Urinary bladder (tissue), 3 donors: ENCODE measurements at regions not wholly inside any gene's neighbourhood (a gene's known extent, or its start where the extent isn't known, plus 50 kb on each side); places are given as distances from the start of the nearest gene placed in this dataset.

Experiments
- DNase-seq: peaks from one replicate; pipeline ENCODE4 v3.0.0-alpha.2; 2015; ENCODE audit errors: extremely low spot score
- H3K27ac ChIP-seq: one replicate; pipeline ENCODE4 v1.5.1; 2013; ENCODE audit warnings: low read depth, mild to moderate bottlenecking, moderate library complexity
- H3K36me3 ChIP-seq: one replicate; pipeline ENCODE4 v1.6.1; 2013; ENCODE audit warnings: mild to moderate bottlenecking, moderate library complexity; ENCODE audit not compliant: insufficient read depth
- H3K4me1 ChIP-seq: one replicate; pipeline ENCODE4 v1.6.1; 2013; ENCODE audit warnings: mild to moderate bottlenecking, moderate library complexity; ENCODE audit not compliant: insufficient read depth
- H3K4me3 ChIP-seq: one replicate; pipeline ENCODE4 v1.5.1; 2013; ENCODE audit warnings: low read depth, low read length
- WGBS: extraction: QIAGEN DNeasy Blood & Tissue Kit; methylation state at CpG from one replicate; pipeline ENCODE4 v1.1.7; 2013; 5-methylcytosine and 5-hydroxymethylcytosine counted together
- donor health status: healthy with polysubstance abuse.
- donor health status: healthy.

GRCh38 chr20:17844133-17844429, 124.5 kb downstream of the SNX5 start:
- whole genome bisulfite sequencing, result 93% methylated on average over 1 of the region's 1 CpG
- Histone ChIP-seq H3K4me3 (no peak overlapping the region), H3K36me3 (no peaks in the 10 kb centered on the region), H3K4me1 (peaks cover 1% of the 10 kb centered on the region), H3K27ac (no peak overlapping the region)
- DNase-seq, result no peak

GRCh38 chr20:17843246-17844132, 125.1 kb downstream of the SNX5 start:
- H3K27ac ChIP-seq, result peak overlapping the region; percentile 62
- DNase-seq, result peak; percentile 32
- H3K4me3 ChIP-seq, result no peak overlapping the region
- no peaks in the 10 kb centered on the region for H3K36me3 ChIP-seq
- WGBS, result 58% methylated on average over 14 of the region's 14 CpGs
- H3K4me1 ChIP-seq, result peaks cover 1% of the 10 kb centered on the region

GRCh38 chr20:17841751-17842215, 126.8 kb downstream of the SNX5 start:
- peak; percentile 42 for DNase-seq
- peaks cover 1% of the 10 kb centered on the region for H3K4me1 ChIP-seq
- no peak overlapping the region for H3K4me3 ChIP-seq
- WGBS, result 26% methylated on average over 13 of the region's 13 CpGs
- no peaks in the 10 kb centered on the region for H3K36me3 ChIP-seq
- H3K27ac ChIP-seq, result peak overlapping the region; percentile 57

- no peak overlapping the region for H3K4me3 ChIP-seq
- WGBS, result 88% methylated on average over 5 of the region's 5 CpGs
- H3K4me1 ChIP-seq, result peaks cover 1% of the 10 kb centered on the region
- no peaks in the 10 kb centered on the region for H3K36me3 ChIP-seq
- DNase-seq, result no peak
- H3K27ac ChIP-seq, result no peak overlapping the region
These were observed 128.2 kb downstream of the SNX5 start for GRCh38 chr20:17840423-17840822.

- no peak overlapping the region for H3K27ac ChIP-seq
- H3K4me3 ChIP-seq, result no peak overlapping the region
- H3K36me3 ChIP-seq, result no peaks in the 10 kb centered on the region
- WGBS, result 93% methylated on average over 4 of the region's 4 CpGs
- H3K4me1 ChIP-seq, result peaks cover 1% of the 10 kb centered on the region
- no peak for DNase-seq
These were observed 129.7 kb downstream of the SNX5 start for GRCh38 chr20:17838921-17839320.

- Histone ChIP-seq H3K4me1 (no peaks in the 10 kb centered on the region), H3K36me3 (no peaks in the 10 kb centered on the region), H3K27ac (no peak overlapping the region), H3K4me3 (no peak overlapping the region)
- no peak for DNase-seq
- WGBS, result 82% methylated on average over 3 of the region's 3 CpGs
These were observed 131.4 kb downstream of the SNX5 start for GRCh38 chr20:17837179-17837578.

GRCh38 chr20:17836303-17836861, 132.2 kb downstream of the SNX5 start:
- Histone ChIP-seq H3K4me3 (no peak overlapping the region), H3K27ac (peak overlapping the region; percentile 48), H3K36me3 (no peaks in the 10 kb centered on the region), H3K4me1 (no peaks in the 10 kb centered on the region)
- WGBS, result 46% methylated on average over 12 of the region's 12 CpGs
- DNase-seq, result peak; percentile 93

- Histone ChIP-seq H3K36me3 (no peaks in the 10 kb centered on the region), H3K27ac (peak overlapping the region; percentile 48), H3K4me3 (no peak overlapping the region), H3K4me1 (no peaks in the 10 kb centered on the region)
- 64% methylated on average over 9 of the region's 9 CpGs for WGBS
- no peak for DNase-seq
These were observed 132.7 kb downstream of the SNX5 start for GRCh38 chr20:17835934-17836300.

GRCh38 chr20:17835240-17835933, 133.2 kb downstream of the SNX5 start:
- Histone ChIP-seq H3K4me1 (no peaks in the 10 kb centered on the region), H3K27ac (peak overlapping the region; percentile 33), H3K36me3 (no peaks in the 10 kb centered on the region), H3K4me3 (no peak overlapping the region)
- WGBS, result 59% methylated on average over 15 of the region's 15 CpGs
- DNase-seq, result no peak

- DNase-seq, result no peak
- Histone ChIP-seq H3K4me3 (no peak overlapping the region), H3K27ac (no peak overlapping the region), H3K36me3 (no peaks in the 10 kb centered on the region), H3K4me1 (no peaks in the 10 kb centered on the region)
- WGBS, result 67% methylated on average over 2 of the region's 2 CpGs
These were observed 133.8 kb downstream of the SNX5 start for GRCh38 chr20:17834804-17835203.

GRCh38 chr20:17833036-17833674, 133.4 kb downstream of the BANF2 start:
- Histone ChIP-seq H3K36me3 (no peaks in the 10 kb centered on the region), H3K4me3 (no peak overlapping the region), H3K4me1 (no peaks in the 10 kb centered on the region), H3K27ac (no peak overlapping the region)
- 89% methylated on average over 9 of the region's 9 CpGs for WGBS
- no peak for DNase-seq

GRCh38 chr20:17832236-17832915, 132.6 kb downstream of the BANF2 start:
- DNase-seq, result no peak
- WGBS, result 78% methylated on average over 9 of the region's 9 CpGs
- Histone ChIP-seq H3K4me3 (no peak overlapping the region), H3K27ac (no peak overlapping the region), H3K36me3 (no peaks in the 10 kb centered on the region), H3K4me1 (no peaks in the 10 kb centered on the region)

GRCh38 chr20:17828598-17829144, 128.9 kb downstream of the BANF2 start:
- no peaks in the 10 kb centered on the region for H3K4me1 ChIP-seq
- H3K27ac ChIP-seq, result no peak overlapping the region
- DNase-seq, result no peak
- 93% methylated on average over 6 of the region's 6 CpGs for WGBS
- no peaks in the 10 kb centered on the region for H3K36me3 ChIP-seq
- no peak overlapping the region for H3K4me3 ChIP-seq
